ENCODE measurements at regions not wholly inside any gene's neighbourhood (a gene's known extent, or its start where the extent isn't known, plus 50 kb on each side); places are given as distances from the start of the nearest gene placed in this dataset.

GRCh38 chr6:26216359-26216885, 129.2 kb downstream of the HFE start:
- TF ChIP-seq CTCF (IDR thresholded peaks at IDR 0.05), result no peak
- peak; percentile 100 for TF ChIP-seq POLR2A (IDR thresholded peaks at IDR 0.05)
